Esophagus muscularis mucosa (tissue), 4 donors: ENCODE measurements at regions not wholly inside any gene's neighbourhood (a gene's known extent, or its start where the extent isn't known, plus 50 kb on each side); places are given as distances from the start of the nearest gene placed in this dataset.
A peak's percentile ranks its signal among the peaks of the same experiment; 100 is the strongest.

Experiments used
- DNase-seq: peaks from one replicate; pipeline ENCODE4 v3.0.0-alpha.2; 2017; ENCODE audit errors: extremely low spot score
- H3K27ac ChIP-seq, 4 donors: fragments of 200-600 bp; sonication (generic); replicated peaks in 1 of 4; 1 replicate in 3 of 4; 2 replicates in 1 of 4; pipeline ENCODE4 v1.5.1; 2016 to 2019; ENCODE audit warnings: mild to moderate bottlenecking in 1 of 4
- H3K27me3 ChIP-seq, 4 donors: fragments of 200-600 bp; sonication (generic); one replicate each; pipeline versions ENCODE4 v1.5.1 to v1.6.0; 2016 to 2019
- H3K36me3 ChIP-seq, 4 donors: fragments of 200-600 bp; sonication (generic); one replicate each; pipeline ENCODE4 v1.5.1; 2016 to 2019
- H3K4me1 ChIP-seq, 4 donors: fragments of 200-600 bp; sonication (generic); one replicate each; pipeline ENCODE4 v1.5.1; 2016 to 2019
- H3K4me3 ChIP-seq, 4 donors: fragments of 200-600 bp; sonication (generic); 1 replicate in 2 of 4; 2 replicates in 2 of 4; pipeline ENCODE4 v1.5.1; 2016 to 2019; ENCODE audit warnings: mild to moderate bottlenecking in 4 of 4, moderate library complexity in 1 of 4
- H3K9me3 ChIP-seq, 4 donors: fragments of 200-600 bp; sonication (generic); 1 replicate in 3 of 4; 2 replicates in 1 of 4; pipeline ENCODE4 v1.5.1; 2016 to 2019
- CTCF ChIP-seq, 3 experiments: fragments of 200-600 bp in 2 of 3; fragments of 450-650 bp in 1 of 3; sonication (generic) in 2 of 3; IDR thresholded peaks; one replicate each; pipeline ENCODE4 v1.5.1; 2017 to 2019; ENCODE audit warnings: antibody characterized with exemption in 3 of 3, mild to moderate bottlenecking in 2 of 3, moderate library complexity in 1 of 3
- EP300 ChIP-seq: sonication (generic); formaldehyde crosslinking; IDR thresholded peaks from one replicate; pipeline ENCODE4 v1.6.1; 2017; ENCODE audit warnings: antibody characterized with exemption
- POLR2A ChIP-seq: fragments of 450-650 bp; IDR thresholded peaks from one replicate; pipeline ENCODE4 v1.6.1; 2017; ENCODE audit warnings: antibody characterized with exemption, moderate library complexity, mild to moderate bottlenecking, low read depth
- POLR2AphosphoS5 ChIP-seq, 2 donors: sonication (generic); formaldehyde crosslinking; IDR thresholded peaks; one replicate each; pipeline ENCODE4 v1.6.1; 2017; ENCODE audit warnings: antibody characterized with exemption in 2 of 2
- WGBS: methylation state at CpG from one replicate; pipeline ENCODE4 v1.1.5; 2018; 5-methylcytosine and 5-hydroxymethylcytosine counted together
- intact Hi-C: fragments of 100-400 bp; cut with DNase I; formaldehyde crosslinking; loops from one replicate; pipeline ENCODE4 v1.15.1; 2023

- Histone ChIP-seq H3K4me3 (no peak overlapping the region), H3K4me1 (no peaks in the 10 kb centered on the region), H3K9me3 (no peaks in the 10 kb centered on the region), H3K36me3 (peaks cover 0 to 10% (median 0%) of the 10 kb centered on the region in 4 donors), H3K27ac (no peak overlapping the region), H3K27me3 (no peaks in the 10 kb centered on the region)
- TF ChIP-seq CTCF (IDR thresholded peaks at IDR 0.05) = no peak
- no peak for TF ChIP-seq EP300
- TF ChIP-seq POLR2A = no peak
- no peak for TF ChIP-seq POLR2AphosphoS5 (IDR thresholded peaks at IDR 0.05)
- intact Hi-C loops = no loop called here
- WGBS = 93% methylated on average over 7 of the region's 7 CpGs
- DNase-seq = no peak
Measured at GRCh38 chr22:26732284-26732683, 74.9 kb downstream of the MIAT start.

GRCh38 chr22:26734339-26735018 lies 77.1 kb downstream of the MIAT start:
- H3K27me3 ChIP-seq = no peaks in the 10 kb centered on the region
- WGBS = 98% methylated on average over 4 of the region's 4 CpGs
- intact Hi-C loops = no loop called here
- DNase-seq = no peak
- H3K4me3 ChIP-seq = no peak overlapping the region
- no peaks in the 10 kb centered on the region for H3K4me1 ChIP-seq
- peaks cover 0 to 9% (median 0%) of the 10 kb centered on the region in 4 donors for H3K36me3 ChIP-seq
- TF ChIP-seq POLR2A = no peak
- TF ChIP-seq POLR2AphosphoS5 (IDR thresholded peaks at IDR 0.05) = no peak
- no peak for TF ChIP-seq CTCF (IDR thresholded peaks at IDR 0.05)
- no peaks in the 10 kb centered on the region for H3K9me3 ChIP-seq
- H3K27ac ChIP-seq = no peak overlapping the region

- H3K27me3 ChIP-seq = no peaks in the 10 kb centered on the region
- no peak overlapping the region for H3K4me3 ChIP-seq
- H3K27ac ChIP-seq = no peak overlapping the region
- H3K9me3 ChIP-seq = no peaks in the 10 kb centered on the region
- peaks cover 0 to 9% (median 0%) of the 10 kb centered on the region in 4 donors for H3K36me3 ChIP-seq
- WGBS = 76% methylated on average over 3 of the region's 3 CpGs
- no peaks in the 10 kb centered on the region for H3K4me1 ChIP-seq
- intact Hi-C loops = no loop called here
- TF ChIP-seq EP300 = no peak
- no peak for TF ChIP-seq POLR2AphosphoS5 (IDR thresholded peaks at IDR 0.05)
- TF ChIP-seq CTCF (IDR thresholded peaks at IDR 0.05) = no peak
- TF ChIP-seq POLR2A = no peak
- DNase-seq = no peak
Measured at GRCh38 chr22:26735019-26735409, 77.6 kb downstream of the MIAT start.

GRCh38 chr22:26737262-26737661 lies 79.9 kb downstream of the MIAT start:
- Histone ChIP-seq H3K4me3 (no peak overlapping the region), H3K27ac (no peak overlapping the region), H3K27me3 (no peaks in the 10 kb centered on the region), H3K9me3 (no peaks in the 10 kb centered on the region), H3K4me1 (no peaks in the 10 kb centered on the region), H3K36me3 (peaks cover 0 to 9% (median 2%) of the 10 kb centered on the region in 4 donors)
- intact Hi-C loops = no loop called here
- WGBS = 86% methylated on average over 1 of the region's 1 CpG
- DNase-seq = no peak
- TF ChIP-seq POLR2A (no peak), POLR2AphosphoS5 (IDR thresholded peaks at IDR 0.05) (no peak), CTCF (IDR thresholded peaks at IDR 0.05) (no peak), EP300 (no peak)

GRCh38 chr22:26740253-26740652 lies 82.9 kb downstream of the MIAT start:
- TF ChIP-seq POLR2AphosphoS5 (IDR thresholded peaks at IDR 0.05) (peak in 1 of 2 donors; percentile 8), EP300 (no peak)
- no peak for DNase-seq
- Histone ChIP-seq H3K27ac (no peak overlapping the region), H3K4me1 (no peaks in the 10 kb centered on the region), H3K4me3 (no peak overlapping the region), H3K9me3 (no peaks in the 10 kb centered on the region), H3K27me3 (no peaks in the 10 kb centered on the region), H3K36me3 (peaks cover 0 to 13% (median 4%) of the 10 kb centered on the region in 4 donors)
- intact Hi-C loops = no loop called here
- 67% methylated on average over 9 of the region's 9 CpGs for WGBS
